IMR-90 (cell line): ENCODE measurements at regions not wholly inside any gene's neighbourhood (a gene's known extent, or its start where the extent isn't known, plus 50 kb on each side); places are given as distances from the start of the nearest gene placed in this dataset.
"Not testable (repeated sequence)": the region's sequence is repeated elsewhere in the genome, so short reads cannot be mapped to it uniquely, and the experiment has no call there.

Experiments used
- ATAC-seq: fragments of 200-7000 bp; cut with Tn5 transposase; 2 replicates; pipeline ENCODE4 v1.9.1; 2020; ENCODE audit warnings: low read depth, mild to moderate bottlenecking, moderate library complexity
- BruUV-seq: library from RNA; stranded (reverse); fragments of 400-500 nt; replicated peaks from 2 replicates; lab custom pipeline; 2021; lab: Mats Ljungman, UMichigan
- CTCF ChIA-PET: fragments of 300-600 bp; formaldehyde crosslinking; extraction: SDS; loops from one replicate; lab custom pipeline; 2021; ENCODE audit warnings: antibody characterized with exemption; lab: Yijun Ruan, JAX
- POLR2A ChIA-PET: fragments of 300-600 bp; sonication (Branson Sonifier 250); formaldehyde crosslinking; loops from one replicate; lab custom pipeline; 2022; ENCODE audit warnings: antibody characterized with exemption; ENCODE audit not compliant: unreplicated experiment; lab: Charles Lee
- DNase-seq: peaks from one replicate; pipeline ENCODE4 v3.0.0; 2013
- H2AFZ ChIP-seq: replicated peaks from 2 replicates; pipeline ENCODE3; 2013; ENCODE audit warnings: low read length, mild to moderate bottlenecking; ENCODE audit not compliant: poor library complexity
- H2AK5ac ChIP-seq: 2 replicates; pipeline ENCODE4 v1.6.1; 2013; ENCODE audit warnings: low read depth, low read length, inconsistent platforms
- H2AK9ac ChIP-seq: replicated peaks from 2 replicates; pipeline ENCODE3; 2013; ENCODE audit warnings: mild to moderate bottlenecking, low read depth, low read length, moderate library complexity; ENCODE audit not compliant: poor library complexity
- H2BK120ac ChIP-seq: 2 replicates; pipeline ENCODE4 v1.6.1; 2013; ENCODE audit warnings: low read depth, low read length, inconsistent platforms
- H2BK15ac ChIP-seq: 3 replicates; pipeline ENCODE4 v1.6.1; 2013; ENCODE audit warnings: low read depth, low read length, inconsistent platforms
- H2BK20ac ChIP-seq: 2 replicates; pipeline ENCODE4 v1.6.1; 2013; ENCODE audit warnings: low read depth, mild to moderate bottlenecking, inconsistent platforms, low read length, moderate library complexity
- H2BK5ac ChIP-seq: 2 replicates; pipeline ENCODE4 v1.6.1; 2013; ENCODE audit warnings: mild to moderate bottlenecking, low read depth, low read length, inconsistent platforms; ENCODE audit not compliant: poor library complexity, severe bottlenecking
- H3K14ac ChIP-seq: replicated peaks from 2 replicates; pipeline ENCODE4 v1.6.1; 2013; ENCODE audit warnings: low read depth, low read length, inconsistent platforms
- H3K18ac ChIP-seq: 2 replicates; pipeline ENCODE4 v1.6.1; 2013; ENCODE audit warnings: low read depth, low read length, control low read depth
- H3K23ac ChIP-seq: 2 replicates; pipeline ENCODE4 v1.6.1; 2013; ENCODE audit warnings: low read depth, low read length, inconsistent platforms
- H3K27ac ChIP-seq: 2 replicates; pipeline ENCODE4 v1.5.1; 2013; ENCODE audit warnings: mild to moderate bottlenecking, control low read depth, low read length; ENCODE audit not compliant: insufficient read depth
- H3K27me3 ChIP-seq: 2 replicates; pipeline ENCODE4 v1.6.1; 2013; ENCODE audit warnings: low read length; ENCODE audit not compliant: control insufficient read depth, insufficient read depth
- H3K36me3 ChIP-seq: 2 replicates; pipeline ENCODE4 v1.6.1; 2013; ENCODE audit warnings: low read length, mixed read lengths; ENCODE audit not compliant: control insufficient read depth, insufficient read depth
- H3K4ac ChIP-seq: 2 replicates; pipeline ENCODE4 v1.6.1; 2013; ENCODE audit warnings: low read depth, low read length, inconsistent platforms
- H3K4me1 ChIP-seq: 2 replicates; pipeline ENCODE4 v1.6.1; 2013; ENCODE audit warnings: low read length, mixed read lengths; ENCODE audit not compliant: control insufficient read depth, insufficient read depth
- H3K4me2 ChIP-seq: 2 replicates; pipeline ENCODE4 v1.6.1; 2013; ENCODE audit warnings: low read depth, mild to moderate bottlenecking, control low read depth, low read length, moderate library complexity
- H3K4me3 ChIP-seq: 2 replicates; pipeline ENCODE4 v1.5.1; 2013; ENCODE audit warnings: low read depth, mild to moderate bottlenecking, control low read depth, low read length, moderate library complexity; ENCODE audit not compliant: insufficient read depth
- H3K56ac ChIP-seq: 2 replicates; pipeline ENCODE4 v1.6.1; 2013; ENCODE audit warnings: low read length, inconsistent platforms; ENCODE audit not compliant: insufficient read depth; ENCODE audit errors: extremely low read depth
- H3K79me1 ChIP-seq, 2 experiments: 2 replicates each; pipeline ENCODE4 v1.6.1; 2013; ENCODE audit warnings: low read length in 2 of 2, inconsistent platforms in 1 of 2, low read depth in 1 of 2
- H3K9ac ChIP-seq: 2 replicates; pipeline ENCODE4 v1.6.1; 2013; ENCODE audit warnings: low read depth, low read length, control low read depth
- H3K9me1 ChIP-seq: 2 replicates; pipeline ENCODE4 v1.6.1; 2013; ENCODE audit warnings: low read length, inconsistent platforms; ENCODE audit not compliant: insufficient read depth
- H3K9me3 ChIP-seq: 2 replicates; pipeline ENCODE4 v1.6.1; 2013; ENCODE audit warnings: low read length; ENCODE audit not compliant: control insufficient read depth, insufficient read depth
- H4K20me1 ChIP-seq: 2 replicates; pipeline ENCODE4 v1.6.1; 2013; ENCODE audit warnings: low read length, inconsistent platforms; ENCODE audit not compliant: insufficient read depth
- H4K5ac ChIP-seq: 2 replicates; pipeline ENCODE4 v1.6.1; 2013; ENCODE audit warnings: mild to moderate bottlenecking, low read depth, low read length, control low read depth
- H4K8ac ChIP-seq, 2 experiments: 2 replicates each; pipeline ENCODE4 v1.6.1; 2013; ENCODE audit warnings: low read depth in 2 of 2, low read length in 2 of 2, control low read depth in 1 of 2, inconsistent platforms in 1 of 2
- H4K91ac ChIP-seq: 2 replicates; pipeline ENCODE4 v1.6.1; 2013; ENCODE audit warnings: low read depth, low read length, inconsistent platforms; ENCODE audit not compliant: insufficient read depth
- MXI1 ChIP-seq: IDR thresholded peaks from 2 replicates; pipeline ENCODE4 v1.6.1; 2012; ENCODE audit warnings: low read depth, mild to moderate bottlenecking, low read length, moderate library complexity, borderline replicate concordance
- WGBS, 2 experiments: methylation state at CpG; one replicate each; pipeline versions ENCODE4 v1.1.5 to v1.1.7; 2013; ENCODE audit warnings: missing lambda C conversion rate in 2 of 2; ENCODE audit not compliant: insufficient read length in 1 of 2; ENCODE audit errors: extremely low coverage in 2 of 2; 5-methylcytosine and 5-hydroxymethylcytosine counted together
- dilution Hi-C: fragments of 300-500 bp; cut with HindIII; formaldehyde crosslinking; loops from one replicate; pipeline ENCODE4 v1.14.3; 2018; ENCODE audit warnings: low sequenced_read_pairs; ENCODE audit not compliant: unreplicated experiment
- in situ Hi-C: fragments of 300-500 bp; cut with MboI; formaldehyde crosslinking; loops from 3 replicates; pipeline ENCODE4 v1.14.3; 2019; ENCODE audit warnings: low sequenced_read_pairs, inconsistent platforms, mixed read lengths
- intact Hi-C: fragments of 100-400 bp; cut with micrococcal nuclease; formaldehyde crosslinking; loops from 2 replicates; pipeline ENCODE4 v1.10.0; 2022

DNA sequence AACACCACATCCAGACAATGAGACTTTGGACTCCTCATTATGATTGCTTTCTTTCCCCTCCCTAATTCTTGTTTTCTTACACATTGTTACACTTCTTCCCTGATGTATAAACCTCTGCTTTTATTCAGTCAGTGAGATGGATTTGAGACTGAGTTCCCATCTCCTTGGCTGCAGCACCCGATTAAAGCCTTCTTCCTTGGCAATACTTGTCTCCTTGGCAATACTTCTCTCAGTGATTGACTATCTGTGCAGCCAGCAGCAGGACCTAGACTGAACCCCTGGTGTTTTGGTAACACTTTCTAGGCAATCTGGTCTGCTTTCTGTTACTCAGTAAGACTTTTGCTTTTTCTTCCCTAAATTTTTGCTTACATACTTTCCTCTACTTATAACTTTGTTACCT lies 492.8 kb upstream of the SMC2 start:
- no peak for TF ChIP-seq MXI1
- no TSS peak for BruUV-seq

DNA sequence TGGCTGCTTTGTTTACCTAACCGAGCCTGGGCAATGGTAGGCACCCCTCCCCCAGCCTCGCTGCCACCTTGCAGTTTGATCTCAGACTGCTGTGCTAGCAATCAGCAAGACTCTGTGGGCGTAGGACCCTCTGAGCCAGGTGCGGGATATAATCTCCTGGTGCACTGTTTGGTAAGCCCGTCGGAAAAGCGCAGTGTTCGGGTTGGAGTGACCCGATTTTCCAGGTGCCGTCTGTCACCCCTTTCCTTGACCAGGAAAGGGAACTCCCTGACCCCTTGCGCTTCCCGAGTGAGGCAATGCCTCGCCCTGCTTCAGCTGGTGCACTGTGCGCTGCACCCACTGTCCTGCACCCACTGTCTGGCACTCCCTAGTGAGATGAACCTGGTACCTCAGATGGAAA lies 482.2 kb upstream of the SMC2 start:
- H2BK20ac ChIP-seq, H3K4me3 ChIP-seq, POLR2A ChIA-PET, H3K9me3 ChIP-seq, H3K9me1 ChIP-seq, ATAC-seq, BruUV-seq, H2BK15ac ChIP-seq, intact Hi-C loops, in situ Hi-C loops, H4K20me1 ChIP-seq, H3K14ac ChIP-seq, H4K8ac ChIP-seq, H2BK5ac ChIP-seq, H3K79me1 ChIP-seq, H3K4me2 ChIP-seq, H4K5ac ChIP-seq, H2AK5ac ChIP-seq, H3K36me3 ChIP-seq, H3K23ac ChIP-seq, H2BK120ac ChIP-seq, H3K4me1 ChIP-seq, H3K27me3 ChIP-seq, DNase-seq, H3K4ac ChIP-seq, H2AFZ ChIP-seq, H3K27ac ChIP-seq, H3K18ac ChIP-seq, H4K91ac ChIP-seq, H2AK9ac ChIP-seq, H3K56ac ChIP-seq, CTCF ChIA-PET, H3K9ac ChIP-seq, dilution Hi-C loops: not testable (repeated sequence)
- WGBS, 2 experiments: 80% methylated on average over 2 of the region's 14 CpGs; no CpG with 5 or more reads in 1 of the 2 experiments

More for the DNA sequence above, 492.8 kb upstream of the SMC2 start:
- H3K4me2 ChIP-seq: no peak overlapping the region
- no peaks in the 10 kb centered on the region for H3K9me1 ChIP-seq
- no peak overlapping the region for H3K4ac ChIP-seq
- ChIA-PET POLR2A (no interaction called here), CTCF (no interaction called here)
- H4K91ac ChIP-seq: no peak overlapping the region
- H3K79me1 ChIP-seq: no peaks in the 10 kb centered on the region
- H3K36me3 ChIP-seq: no peaks in the 10 kb centered on the region
- H4K5ac ChIP-seq: no peak overlapping the region
- dilution Hi-C loops: no loop called here
- no peak overlapping the region for H3K27ac ChIP-seq
- no CpG with 5 or more reads among the region's 1 CpG for WGBS, 2 experiments
- no peak overlapping the region for H2AK5ac ChIP-seq
- no peak overlapping the region for H4K8ac ChIP-seq
- no peak overlapping the region for H2BK5ac ChIP-seq
- in situ Hi-C loops: no loop called here
- H3K4me1 ChIP-seq: no peaks in the 10 kb centered on the region
- H3K14ac ChIP-seq: no peak overlapping the region
- H3K23ac ChIP-seq: no peak overlapping the region
- no peak overlapping the region for H2AFZ ChIP-seq
- intact Hi-C loops: no loop called here
- no peak overlapping the region for H3K9ac ChIP-seq
- H3K18ac ChIP-seq: no peak overlapping the region
- no peak for ATAC-seq
- peaks cover 9% of the 10 kb centered on the region for H3K9me3 ChIP-seq
- no peaks in the 10 kb centered on the region for H4K20me1 ChIP-seq
- no peak overlapping the region for H3K56ac ChIP-seq
- no peak for DNase-seq
- no peak overlapping the region for H2BK20ac ChIP-seq
- no peak overlapping the region for H2BK120ac ChIP-seq
- H2BK15ac ChIP-seq: no peak overlapping the region
- H3K4me3 ChIP-seq: no peak overlapping the region
- no peak overlapping the region for H2AK9ac ChIP-seq
- H3K27me3 ChIP-seq: no peaks in the 10 kb centered on the region
